Peyer's patch (tissue), 4 donors: ENCODE measurements at regions not wholly inside any gene's neighbourhood (a gene's known extent, or its start where the extent isn't known, plus 50 kb on each side); places are given as distances from the start of the nearest gene placed in this dataset.

ENCODE experiments used
- POLR2A ChIP-seq, 2 donors: fragments of 450-650 bp; IDR thresholded peaks; one replicate each; pipeline ENCODE4 v1.5.1; 2017; ENCODE audit warnings: antibody characterized with exemption in 2 of 2, mild to moderate bottlenecking in 2 of 2, moderate library complexity in 2 of 2
- TF ChIP-seq, protein P1 (sequence below), 6 experiments: fragments of 450-650 bp in 4 of 6; fragments of 200-600 bp in 2 of 6; sonication (generic) in 1 of 6; IDR thresholded peaks; one replicate each; pipeline ENCODE4 v1.5.1; 2017 to 2019; ENCODE audit warnings: antibody characterized with exemption in 6 of 6, mild to moderate bottlenecking in 3 of 6, moderate library complexity in 1 of 6

DNA sequence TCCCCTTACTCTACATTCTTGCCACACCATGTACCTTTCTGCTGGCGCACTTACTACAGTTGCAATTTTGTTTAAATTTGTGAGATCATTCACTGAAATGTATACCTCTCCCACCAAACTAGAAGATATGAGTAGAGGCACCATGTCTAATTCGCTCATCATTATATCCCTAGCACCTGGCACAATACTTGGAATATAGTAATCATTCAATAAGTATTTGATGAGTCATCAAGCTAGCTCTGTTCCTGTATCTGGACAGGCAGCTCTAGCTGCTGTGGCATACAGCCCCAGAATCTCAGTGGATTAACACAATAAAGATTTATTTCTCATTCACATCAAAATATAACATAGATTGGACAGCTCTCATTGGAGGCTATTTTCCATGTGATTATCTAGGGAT lies 245.9 kb downstream of the IDS start:
- TF ChIP-seq POLR2A (IDR thresholded peaks at IDR 0.05): no peak
- TF ChIP-seq, protein P1, sequence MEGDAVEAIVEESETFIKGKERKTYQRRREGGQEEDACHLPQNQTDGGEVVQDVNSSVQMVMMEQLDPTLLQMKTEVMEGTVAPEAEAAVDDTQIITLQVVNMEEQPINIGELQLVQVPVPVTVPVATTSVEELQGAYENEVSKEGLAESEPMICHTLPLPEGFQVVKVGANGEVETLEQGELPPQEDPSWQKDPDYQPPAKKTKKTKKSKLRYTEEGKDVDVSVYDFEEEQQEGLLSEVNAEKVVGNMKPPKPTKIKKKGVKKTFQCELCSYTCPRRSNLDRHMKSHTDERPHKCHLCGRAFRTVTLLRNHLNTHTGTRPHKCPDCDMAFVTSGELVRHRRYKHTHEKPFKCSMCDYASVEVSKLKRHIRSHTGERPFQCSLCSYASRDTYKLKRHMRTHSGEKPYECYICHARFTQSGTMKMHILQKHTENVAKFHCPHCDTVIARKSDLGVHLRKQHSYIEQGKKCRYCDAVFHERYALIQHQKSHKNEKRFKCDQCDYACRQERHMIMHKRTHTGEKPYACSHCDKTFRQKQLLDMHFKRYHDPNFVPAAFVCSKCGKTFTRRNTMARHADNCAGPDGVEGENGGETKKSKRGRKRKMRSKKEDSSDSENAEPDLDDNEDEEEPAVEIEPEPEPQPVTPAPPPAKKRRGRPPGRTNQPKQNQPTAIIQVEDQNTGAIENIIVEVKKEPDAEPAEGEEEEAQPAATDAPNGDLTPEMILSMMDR (IDR thresholded peaks at IDR 0.05): no peak
